ENCODE measurements at regions not wholly inside any gene's neighbourhood (a gene's known extent, or its start where the extent isn't known, plus 50 kb on each side); places are given as distances from the start of the nearest gene placed in this dataset.

GRCh38 chr5:28310696-28311095 is 1272.3 kb upstream of the CDH9 start:
- no peaks in the 10 kb centered on the region for H3K79me2 ChIP-seq (ENCODE audit: insufficient read depth, low read length)
- H3K4me1 ChIP-seq (ENCODE audit: insufficient read depth, low read length) = no peaks in the 10 kb centered on the region
- no peaks in the 10 kb centered on the region for H4K20me1 ChIP-seq (ENCODE audit: insufficient read depth, low read length)
- no peak overlapping the region for H3K4me3 ChIP-seq (ENCODE audit: insufficient read depth, low read length)
- no peak overlapping the region for H2AFZ ChIP-seq (ENCODE audit: low read length)
- no peak for DNase-seq (ENCODE audit: insufficient read length, low spot score, missing footprints)
- TF ChIP-seq CTCF (IDR thresholded peaks at IDR 0.05; ENCODE audit: extremely low read depth, low read depth, low read length) = no peak
- no peaks in the 10 kb centered on the region for H3K9me3 ChIP-seq (ENCODE audit: low read depth, low read length)
- H3K36me3 ChIP-seq (ENCODE audit: insufficient read depth, low read length) = no peaks in the 10 kb centered on the region
- no peaks in the 10 kb centered on the region for H3K27me3 ChIP-seq (ENCODE audit: insufficient read depth, low read length)
- H3K27ac ChIP-seq (ENCODE audit: low read depth, low read length) = no peak overlapping the region
- no peak overlapping the region for H3K4me2 ChIP-seq (ENCODE audit: insufficient read depth, low read length)

GRCh38 chr5:28305891-28306290 is 1267.5 kb upstream of the CDH9 start:
- DNase-seq (ENCODE audit: insufficient read length, low spot score, missing footprints) = no peak
- no peaks in the 10 kb centered on the region for H3K36me3 ChIP-seq (ENCODE audit: insufficient read depth, low read length)
- no peak overlapping the region for H3K4me2 ChIP-seq (ENCODE audit: insufficient read depth, low read length)
- no peaks in the 10 kb centered on the region for H4K20me1 ChIP-seq (ENCODE audit: insufficient read depth, low read length)
- no peaks in the 10 kb centered on the region for H3K9me3 ChIP-seq (ENCODE audit: low read depth, low read length)
- H3K27ac ChIP-seq (ENCODE audit: low read depth, low read length) = no peak overlapping the region
- no peaks in the 10 kb centered on the region for H3K79me2 ChIP-seq (ENCODE audit: insufficient read depth, low read length)
- no peak overlapping the region for H2AFZ ChIP-seq (ENCODE audit: low read length)
- TF ChIP-seq CTCF (IDR thresholded peaks at IDR 0.05; ENCODE audit: extremely low read depth, low read depth, low read length) = no peak
- no peaks in the 10 kb centered on the region for H3K27me3 ChIP-seq (ENCODE audit: insufficient read depth, low read length)
- H3K4me3 ChIP-seq (ENCODE audit: insufficient read depth, low read length) = no peak overlapping the region
- H3K4me1 ChIP-seq (ENCODE audit: insufficient read depth, low read length) = no peaks in the 10 kb centered on the region

- no peak overlapping the region for H3K27ac ChIP-seq (ENCODE audit: low read depth, low read length)
- no peak for DNase-seq (ENCODE audit: insufficient read length, low spot score, missing footprints)
These were observed 1263.3 kb upstream of the CDH9 start for GRCh38 chr5:28301712-28302111.

More at GRCh38 chr5:28301712-28302111, 1263.3 kb upstream of the CDH9 start:
- Histone ChIP-seq H3K4me1 (ENCODE audit: insufficient read depth, low read length) (no peaks in the 10 kb centered on the region), H4K20me1 (ENCODE audit: insufficient read depth, low read length) (no peaks in the 10 kb centered on the region), H2AFZ (ENCODE audit: low read length) (no peak overlapping the region), H3K27me3 (ENCODE audit: insufficient read depth, low read length) (no peaks in the 10 kb centered on the region), H3K9me3 (ENCODE audit: low read depth, low read length) (no peaks in the 10 kb centered on the region), H3K4me2 (ENCODE audit: insufficient read depth, low read length) (no peak overlapping the region), H3K36me3 (ENCODE audit: insufficient read depth, low read length) (no peaks in the 10 kb centered on the region), H3K4me3 (ENCODE audit: insufficient read depth, low read length) (no peak overlapping the region), H3K79me2 (ENCODE audit: insufficient read depth, low read length) (no peaks in the 10 kb centered on the region)
- TF ChIP-seq CTCF (IDR thresholded peaks at IDR 0.05; ENCODE audit: extremely low read depth, low read depth, low read length) = no peak

Measured in osteoblast (primary cell).